HepG2 (cell line): ENCODE measurements at regions not wholly inside any gene's neighbourhood (a gene's known extent, or its start where the extent isn't known, plus 50 kb on each side); places are given as distances from the start of the nearest gene placed in this dataset.

Experiments
- CENPBD1 ChIP-seq: sonication (generic); formaldehyde crosslinking; IDR thresholded peaks from 2 replicates; pipeline ENCODE4 v1.8.0; 2022; ENCODE audit warnings: missing genetic modification reagents, low read depth, mild to moderate bottlenecking, borderline replicate concordance
- NFKB2 ChIP-seq: sonication (generic); formaldehyde crosslinking; IDR thresholded peaks from 2 replicates; pipeline ENCODE4 v1.4.0; 2020; ENCODE audit warnings: missing genetic modification reagents, borderline replicate concordance
- NRL ChIP-seq: sonication (generic); formaldehyde crosslinking; IDR thresholded peaks from 2 replicates; pipeline ENCODE4 v1.5.0; 2020; ENCODE audit warnings: missing genetic modification reagents, mild to moderate bottlenecking, moderate library complexity, borderline replicate concordance
- PRPF4 ChIP-seq: fragments of 200-400 bp; formaldehyde crosslinking; IDR thresholded peaks from 2 replicates; pipeline ENCODE4 v1.6.1; 2016; ENCODE audit warnings: low read length, low read depth; ENCODE audit not compliant: poor library complexity, severe bottlenecking
- RELA ChIP-seq: sonication (generic); formaldehyde crosslinking; IDR thresholded peaks from 2 replicates; pipeline ENCODE4 v1.4.0; 2020; ENCODE audit warnings: missing genetic modification reagents
- RERE ChIP-seq: IDR thresholded peaks from 2 replicates; pipeline ENCODE4 v1.6.1; 2016; ENCODE audit warnings: low read depth, missing genetic modification reagents, missing compliant biosample characterization
- SETDB1 ChIP-seq: sonication (generic); formaldehyde crosslinking; IDR thresholded peaks from 2 replicates; pipeline ENCODE4 v1.5.1; 2020; ENCODE audit warnings: missing genetic modification reagents, mild to moderate bottlenecking, borderline replicate concordance
- TAF15 ChIP-seq: fragments of 200-400 bp; formaldehyde crosslinking; IDR thresholded peaks from one replicate; pipeline ENCODE4 v1.6.1; 2018; ENCODE audit warnings: mild to moderate bottlenecking, low read depth, low read length; ENCODE audit not compliant: poor library complexity, severe bottlenecking
- TEF ChIP-seq: sonication (generic); formaldehyde crosslinking; IDR thresholded peaks from 2 replicates; pipeline ENCODE4 v1.5.0; 2020; ENCODE audit warnings: missing genetic modification reagents
- ZBTB33 ChIP-seq: sonication (generic); formaldehyde crosslinking; IDR thresholded peaks from 2 replicates; pipeline ENCODE4 v1.4.0; 2020; ENCODE audit warnings: missing genetic modification reagents
- ZBTB37 ChIP-seq: sonication (generic); formaldehyde crosslinking; IDR thresholded peaks from 2 replicates; pipeline ENCODE4 v1.4.0; 2020; ENCODE audit warnings: mild to moderate bottlenecking, missing genetic modification reagents
- ZNF24 ChIP-seq: fragments of 450-650 bp; IDR thresholded peaks from 2 replicates; pipeline ENCODE4 v1.6.1; 2017; ENCODE audit warnings: antibody characterized with exemption, mild to moderate bottlenecking
- ZNF326 ChIP-seq: sonication (generic); formaldehyde crosslinking; IDR thresholded peaks from 2 replicates; pipeline ENCODE4 v1.4.0; 2020; ENCODE audit warnings: missing genetic modification reagents, borderline replicate concordance
- ZNF335 ChIP-seq: sonication (generic); formaldehyde crosslinking; IDR thresholded peaks from 2 replicates; pipeline ENCODE4 v1.4.0; 2020; ENCODE audit warnings: missing genetic modification reagents
- ZNF574 ChIP-seq: sonication (generic); formaldehyde crosslinking; IDR thresholded peaks from 2 replicates; pipeline ENCODE4 v1.4.0; 2020; ENCODE audit warnings: missing genetic modification reagents

- TF ChIP-seq ZBTB37 (CRISPR knock-in tag), result peak; percentile 97
- no peak for TF ChIP-seq CENPBD1
- no peak for TF ChIP-seq NRL
- TF ChIP-seq ZNF574 (CRISPR knock-in tag), result no peak
- no peak for TF ChIP-seq TAF15
- no peak for TF ChIP-seq RELA (CRISPR knock-in tag)
- TF ChIP-seq TEF (CRISPR knock-in tag), result peak; percentile 88; the same call in 1 of the 2 replicates
- no peak for TF ChIP-seq RERE (CRISPR knock-in tag)
- no peak for TF ChIP-seq ZNF24
- TF ChIP-seq ZBTB33 (CRISPR knock-in tag), result no peak
- no peak for TF ChIP-seq PRPF4
- TF ChIP-seq ZNF326 (CRISPR knock-in tag), result no peak
- no peak for TF ChIP-seq SETDB1 (CRISPR knock-in tag)
- TF ChIP-seq ZNF335, result no peak
- TF ChIP-seq NFKB2 (CRISPR knock-in tag), result no peak
Measured at GRCh38 chr3:194069421-194070219, 66.3 kb upstream of the HES1 start (continued).
